ENCODE measurements at regions not wholly inside any gene's neighbourhood (a gene's known extent, or its start where the extent isn't known, plus 50 kb on each side); places are given as distances from the start of the nearest gene placed in this dataset.

GRCh38 chr18:27856820-27857219 is 320.1 kb downstream of the CDH2 start:
- TF ChIP-seq CTCF (conservative IDR thresholded peaks at IDR 0.05), result no peak
- no peak overlapping the region for H4K8ac ChIP-seq (replicated peaks; ENCODE audit: insufficient read length, low read depth, low read length)
- H3K27ac ChIP-seq (ENCODE audit: insufficient read length, low read depth, low read length), result no peak overlapping the region
- no peak overlapping the region for H4K91ac ChIP-seq (ENCODE audit: insufficient read length, low read depth, low read length)
- H3K23ac ChIP-seq (ENCODE audit: insufficient read length, low read depth, low read length), result no peak overlapping the region
- WGBS (ENCODE audit: extremely low coverage, insufficient read length, low lambda C conversion rate), result no CpG with 5 or more reads among the region's 1 CpG
- no peak overlapping the region for H3K18ac ChIP-seq (ENCODE audit: insufficient read length, low read depth, low read length)
- no peak overlapping the region for H3K4me2 ChIP-seq (ENCODE audit: insufficient read depth, insufficient read length, low read length)
- no peak overlapping the region for H2BK12ac ChIP-seq (ENCODE audit: insufficient read length, low read depth, low read length)
- Mint-ChIP-seq H3K27ac (no peak overlapping the region; a peak in 1 of 7 replicates), H3K9me3 (peaks cover 2 to 12% of the 10 kb centered on the region in 2 experiments; a peak in 3 of 5 replicates), H3K4me3 (no peak overlapping the region), H3K36me3 (ENCODE audit: insufficient read depth in 1 of 3, low read depth in 3 of 3) (no peaks in the 10 kb centered on the region), H3K4me1 (0 out of 4 replicates have a peak, but pooled peaks cover 0 to 4% of the 10 kb centered on the region in 2 experiments), H3K27me3 (ENCODE audit: low read depth) (no peaks in the 10 kb centered on the region)
- H3K27me3 ChIP-seq (ENCODE audit: insufficient read depth, low read length), result no peaks in the 10 kb centered on the region
- H4K20me1 ChIP-seq (ENCODE audit: control insufficient read depth, insufficient read depth, insufficient read length), result no peaks in the 10 kb centered on the region
- H3K4me1 ChIP-seq (ENCODE audit: insufficient read depth, low read length), result no peaks in the 10 kb centered on the region
- H3K79me2 ChIP-seq (ENCODE audit: insufficient read depth, low read length), result no peaks in the 10 kb centered on the region
- no peak overlapping the region for H3T11ph ChIP-seq (ENCODE audit: low read length)
- H3K9ac ChIP-seq (ENCODE audit: extremely low read depth, insufficient read length, low read length), result no peak overlapping the region
- no peak overlapping the region for H3K4ac ChIP-seq (ENCODE audit: low read depth, low read length)
- H4K5ac ChIP-seq (ENCODE audit: insufficient read length, low read depth, low read length), result no peak overlapping the region
- no peak overlapping the region for H2AK5ac ChIP-seq (ENCODE audit: insufficient read length, low read length)
- DNase-seq, result no peak
- H3K9me3 ChIP-seq (ENCODE audit: control insufficient read depth, low read depth, low read length), result no peaks in the 10 kb centered on the region
- no peak overlapping the region for H2BK15ac ChIP-seq (ENCODE audit: low read depth, low read length)
- no peaks in the 10 kb centered on the region for H3K79me1 ChIP-seq (ENCODE audit: insufficient read depth, low read depth, low read length, poor library complexity, severe bottlenecking)
- no peak overlapping the region for H3K56ac ChIP-seq (ENCODE audit: insufficient read length, low read depth, low read length)
- H2BK120ac ChIP-seq (ENCODE audit: low read depth, low read length, poor library complexity, severe bottlenecking), result no peak overlapping the region
- no peaks in the 10 kb centered on the region for H3K23me2 ChIP-seq (ENCODE audit: insufficient read length, low read depth, low read length, poor library complexity, severe bottlenecking)
- no peak overlapping the region for H2AFZ ChIP-seq (ENCODE audit: low read length)
- no peak overlapping the region for H2BK5ac ChIP-seq (ENCODE audit: insufficient read length, low read length)
- no peak overlapping the region for H3K14ac ChIP-seq (ENCODE audit: insufficient read depth, low read length)
- H2BK20ac ChIP-seq (ENCODE audit: low read depth, low read length, poor library complexity, severe bottlenecking), result no peak overlapping the region
